ENCODE measurements at regions not wholly inside any gene's neighbourhood (a gene's known extent, or its start where the extent isn't known, plus 50 kb on each side); places are given as distances from the start of the nearest gene placed in this dataset.

GRCh38 chr3:145427355-145427754 is 733.6 kb downstream of the PLOD2 start:
- Histone ChIP-seq H3K36me3 (ENCODE audit: insufficient read depth) (no peaks in the 10 kb centered on the region), H3K9me2 (ENCODE audit: insufficient read depth) (no peaks in the 10 kb centered on the region), H3K27me3 (ENCODE audit: insufficient read depth) (no peaks in the 10 kb centered on the region), H3F3A (replicated peaks; ENCODE audit: low read depth) (no peaks in the 10 kb centered on the region), H3K27ac (ENCODE audit: low read depth) (no peak overlapping the region), H2AFZ (peak overlapping the region; percentile 67; the same call in 1 of the 2 replicates), H3K4me3 (no peak overlapping the region), H3K4me2 (no peak overlapping the region), H4K20me1 (replicated peaks; ENCODE audit: insufficient read depth) (no peaks in the 10 kb centered on the region), H3K4me1 (ENCODE audit: insufficient read depth) (no peaks in the 10 kb centered on the region), H3K79me2 (replicated peaks; ENCODE audit: insufficient read depth) (no peaks in the 10 kb centered on the region)
- Mint-ChIP-seq H3K36me3 (ENCODE audit: low read depth) (no peaks in the 10 kb centered on the region), H3K4me3 (no peak overlapping the region), H3K9me3 (no peaks in the 10 kb centered on the region; the same call in 2 of the 3 replicates), H3K27me3 (ENCODE audit: insufficient read depth, low read depth, poor library complexity) (peaks cover 1% of the 10 kb centered on the region), H3K27ac (no peak overlapping the region), H3K4me1 (no peaks in the 10 kb centered on the region)
- DNase-seq (ENCODE audit: low spot score): no peak
- no peak for ATAC-seq
- TF ChIP-seq REST (IDR thresholded peaks at IDR 0.05; ENCODE audit: unreplicated experiment) (no peak), ZNF114 (CRISPR knock-in tag; IDR thresholded peaks at IDR 0.05) (no peak), STAT1 (IDR thresholded peaks at IDR 0.05; ENCODE audit: unreplicated experiment) (no peak), POLR2AphosphoS5 (IDR thresholded peaks at IDR 0.05; ENCODE audit: low read depth) (no peak), ZNF331 (CRISPR knock-in tag; IDR thresholded peaks at IDR 0.05; ENCODE audit: low read depth) (no peak)

GRCh38 chr3:145429546-145429945 is 731.4 kb downstream of the PLOD2 start:
- Histone ChIP-seq H3K27ac (ENCODE audit: low read depth) (no peak overlapping the region), H3K79me2 (replicated peaks; ENCODE audit: insufficient read depth) (no peaks in the 10 kb centered on the region), H3K4me2 (no peak overlapping the region), H3K27me3 (ENCODE audit: insufficient read depth) (no peaks in the 10 kb centered on the region), H3K9me2 (ENCODE audit: insufficient read depth) (no peaks in the 10 kb centered on the region), H3K36me3 (ENCODE audit: insufficient read depth) (no peaks in the 10 kb centered on the region), H3F3A (replicated peaks; ENCODE audit: low read depth) (no peaks in the 10 kb centered on the region), H3K4me1 (ENCODE audit: insufficient read depth) (no peaks in the 10 kb centered on the region), H2AFZ (no peak overlapping the region), H4K20me1 (replicated peaks; ENCODE audit: insufficient read depth) (no peaks in the 10 kb centered on the region), H3K4me3 (no peak overlapping the region)
- no peak overlapping the region for H3K27ac Mint-ChIP-seq
- H3K36me3 Mint-ChIP-seq (ENCODE audit: low read depth): no peaks in the 10 kb centered on the region
- DNase-seq (ENCODE audit: low spot score) (no peak), ATAC-seq (no peak)
- peaks cover 1% of the 10 kb centered on the region for H3K27me3 Mint-ChIP-seq (ENCODE audit: insufficient read depth, low read depth, poor library complexity)
- H3K4me3 Mint-ChIP-seq: no peak overlapping the region
- H3K4me1 Mint-ChIP-seq: no peaks in the 10 kb centered on the region
- no peaks in the 10 kb centered on the region; the same call in 2 of the 3 replicates for H3K9me3 Mint-ChIP-seq
- no peak for TF ChIP-seq EZH2 (IDR thresholded peaks at IDR 0.05; ENCODE audit: low read depth, unreplicated experiment)
- TF ChIP-seq ZNF114 (CRISPR knock-in tag; IDR thresholded peaks at IDR 0.05): no peak
- TF ChIP-seq ETS1 (IDR thresholded peaks at IDR 0.05): no peak
- TF ChIP-seq EZH2phosphoT487 (IDR thresholded peaks at IDR 0.05; ENCODE audit: unreplicated experiment): no peak
- TF ChIP-seq ZNF331 (CRISPR knock-in tag; IDR thresholded peaks at IDR 0.05; ENCODE audit: low read depth): no peak
- TF ChIP-seq ZNF462 (CRISPR knock-in tag; IDR thresholded peaks at IDR 0.05): no peak
- no peak for TF ChIP-seq CREB1 (CRISPR knock-in tag; IDR thresholded peaks at IDR 0.05; ENCODE audit: low read depth)
